OCI-LY3 (cell line): ENCODE measurements at regions not wholly inside any gene's neighbourhood (a gene's known extent, or its start where the extent isn't known, plus 50 kb on each side); places are given as distances from the start of the nearest gene placed in this dataset.

Source experiments
- H2AFZ ChIP-seq: fragments of 200-600, 300-600 bp; shearing (Covaris generic); 2 replicates; pipeline ENCODE4 v1.6.0; 2014; ENCODE audit warnings: antibody characterized with exemption, low read depth, low read length
- H3K27ac ChIP-seq: fragments of 200-600, 300-600 bp; sonication (generic); 2 replicates; pipeline ENCODE4 v1.5.1; 2014; ENCODE audit warnings: mild to moderate bottlenecking, low read length, moderate library complexity, mixed read lengths
- H3K27me3 ChIP-seq: fragments of 200-600, 300-600 bp; sonication (generic); 2 replicates; pipeline ENCODE4 v1.6.1; 2014; ENCODE audit warnings: low read depth, low read length, mixed read lengths
- H3K36me3 ChIP-seq: fragments of 200-600, 300-600 bp; sonication (generic); replicated peaks from 2 replicates; pipeline ENCODE3; 2014; ENCODE audit warnings: low read depth, low read length, mixed read lengths
- H3K4me1 ChIP-seq: fragments of 300-600, 200-600 bp; sonication (generic); 2 replicates; pipeline ENCODE4 v1.6.1; 2014; ENCODE audit warnings: low read length, mixed read lengths
- H3K4me2 ChIP-seq: fragments of 200-600, 300-600 bp; sonication (generic); 2 replicates; pipeline ENCODE4 v1.6.1; 2014; ENCODE audit warnings: low read length, mixed read lengths
- H3K4me3 ChIP-seq: fragments of 300-600, 200-600 bp; sonication (generic); 2 replicates; pipeline ENCODE4 v1.5.1; 2014; ENCODE audit warnings: antibody characterized with exemption, mild to moderate bottlenecking, low read length, moderate library complexity
- H3K79me2 ChIP-seq: fragments of 300-600, 200-600 bp; shearing (Covaris generic); 2 replicates; pipeline ENCODE4 v1.6.1; 2014; ENCODE audit warnings: mild to moderate bottlenecking, low read length, mixed read lengths
- H3K9ac ChIP-seq: fragments of 300-600, 200-600 bp; shearing (Covaris generic); 2 replicates; pipeline ENCODE4 v1.6.0; 2014; ENCODE audit warnings: mild to moderate bottlenecking, low read length, moderate library complexity
- H3K9me3 ChIP-seq: fragments of 200-600, 300-600 bp; shearing (Covaris generic); 2 replicates; pipeline ENCODE4 v1.6.1; 2014; ENCODE audit warnings: low read length, mixed read lengths; ENCODE audit not compliant: insufficient read depth
- H4K20me1 ChIP-seq: fragments of 200-600, 300-600 bp; sonication (generic); 2 replicates; pipeline ENCODE4 v1.6.1; 2016; ENCODE audit warnings: low read length, mixed read lengths; ENCODE audit not compliant: insufficient read depth
- EZH2phosphoT487 ChIP-seq: fragments of 200-600 bp; shearing (Covaris generic); IDR thresholded peaks from 2 replicates; pipeline ENCODE4 v1.6.1; 2018; ENCODE audit warnings: antibody characterized with exemption, mixed run types, low read depth
- TF ChIP-seq, protein P1 (sequence below): fragments of 200-600, 300-600 bp; sonication (generic); IDR thresholded peaks from 2 replicates; pipeline ENCODE4 v1.5.1; 2014; ENCODE audit warnings: antibody characterized with exemption, low read length, low read depth

- H3K9ac ChIP-seq: no peak overlapping the region
- no peaks in the 10 kb centered on the region for H3K36me3 ChIP-seq
- no peaks in the 10 kb centered on the region for H3K27me3 ChIP-seq
- no peak for TF ChIP-seq EZH2phosphoT487
- TF ChIP-seq, protein P1, sequence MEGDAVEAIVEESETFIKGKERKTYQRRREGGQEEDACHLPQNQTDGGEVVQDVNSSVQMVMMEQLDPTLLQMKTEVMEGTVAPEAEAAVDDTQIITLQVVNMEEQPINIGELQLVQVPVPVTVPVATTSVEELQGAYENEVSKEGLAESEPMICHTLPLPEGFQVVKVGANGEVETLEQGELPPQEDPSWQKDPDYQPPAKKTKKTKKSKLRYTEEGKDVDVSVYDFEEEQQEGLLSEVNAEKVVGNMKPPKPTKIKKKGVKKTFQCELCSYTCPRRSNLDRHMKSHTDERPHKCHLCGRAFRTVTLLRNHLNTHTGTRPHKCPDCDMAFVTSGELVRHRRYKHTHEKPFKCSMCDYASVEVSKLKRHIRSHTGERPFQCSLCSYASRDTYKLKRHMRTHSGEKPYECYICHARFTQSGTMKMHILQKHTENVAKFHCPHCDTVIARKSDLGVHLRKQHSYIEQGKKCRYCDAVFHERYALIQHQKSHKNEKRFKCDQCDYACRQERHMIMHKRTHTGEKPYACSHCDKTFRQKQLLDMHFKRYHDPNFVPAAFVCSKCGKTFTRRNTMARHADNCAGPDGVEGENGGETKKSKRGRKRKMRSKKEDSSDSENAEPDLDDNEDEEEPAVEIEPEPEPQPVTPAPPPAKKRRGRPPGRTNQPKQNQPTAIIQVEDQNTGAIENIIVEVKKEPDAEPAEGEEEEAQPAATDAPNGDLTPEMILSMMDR: no peak
- no peaks in the 10 kb centered on the region for H3K79me2 ChIP-seq
- no peak overlapping the region for H3K4me2 ChIP-seq
- no peak overlapping the region for H3K4me3 ChIP-seq
- no peaks in the 10 kb centered on the region for H4K20me1 ChIP-seq
- no peak overlapping the region for H3K27ac ChIP-seq
- no peak overlapping the region for H2AFZ ChIP-seq
- no peaks in the 10 kb centered on the region for H3K9me3 ChIP-seq
- no peaks in the 10 kb centered on the region for H3K4me1 ChIP-seq
Observed at GRCh38 chr21:38944402-38944801, 138.7 kb downstream of the ETS2 start.

DNA sequence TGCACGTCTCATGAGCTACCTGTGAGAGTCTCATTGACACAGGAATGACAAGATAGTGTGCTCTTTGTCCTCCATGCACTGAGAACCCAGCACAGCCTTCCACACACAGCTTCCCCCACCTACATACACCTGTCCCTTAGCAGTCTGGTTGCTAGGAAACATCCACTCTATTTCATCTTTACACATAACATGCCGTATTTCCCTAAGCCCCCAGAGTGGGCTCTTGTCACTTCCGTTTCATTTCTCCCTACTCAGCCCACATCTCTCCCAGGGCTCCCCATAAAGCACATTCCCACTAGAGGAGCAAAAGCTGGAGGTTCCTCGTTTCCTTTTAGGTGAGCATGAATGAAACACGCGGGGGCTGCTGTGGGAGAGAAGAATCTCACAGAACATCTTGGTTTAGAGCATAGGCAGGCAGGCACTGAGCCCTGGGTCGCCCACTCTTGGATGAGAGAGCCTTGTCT lies 137.1 kb downstream of the ETS2 start:
- Histone ChIP-seq H3K9me3 (no peaks in the 10 kb centered on the region), H3K4me1 (no peaks in the 10 kb centered on the region), H3K36me3 (no peaks in the 10 kb centered on the region), H3K79me2 (no peaks in the 10 kb centered on the region), H3K27me3 (no peaks in the 10 kb centered on the region), H2AFZ (no peak overlapping the region), H3K27ac (no peak overlapping the region), H3K9ac (no peak overlapping the region), H4K20me1 (no peaks in the 10 kb centered on the region), H3K4me3 (no peak overlapping the region), H3K4me2 (no peak overlapping the region)
- TF ChIP-seq, protein P1: no peak
- TF ChIP-seq EZH2phosphoT487: no peak

- Histone ChIP-seq H3K27me3 (no peaks in the 10 kb centered on the region), H3K4me2 (no peak overlapping the region), H2AFZ (no peak overlapping the region), H3K36me3 (no peaks in the 10 kb centered on the region), H3K4me1 (no peaks in the 10 kb centered on the region), H3K79me2 (no peaks in the 10 kb centered on the region), H4K20me1 (no peaks in the 10 kb centered on the region), H3K27ac (no peak overlapping the region), H3K4me3 (no peak overlapping the region), H3K9ac (no peak overlapping the region), H3K9me3 (no peaks in the 10 kb centered on the region)
- no peak for TF ChIP-seq EZH2phosphoT487
- TF ChIP-seq, protein P1: no peak
Observed at GRCh38 chr21:38938769-38939168, 133.0 kb downstream of the ETS2 start.

GRCh38 chr21:38938343-38938742 lies 132.6 kb downstream of the ETS2 start:
- no peak overlapping the region for H3K27ac ChIP-seq
- no peaks in the 10 kb centered on the region for H3K79me2 ChIP-seq
- no peak overlapping the region for H3K9ac ChIP-seq
- H3K9me3 ChIP-seq: no peaks in the 10 kb centered on the region
- H3K27me3 ChIP-seq: no peaks in the 10 kb centered on the region
- no peaks in the 10 kb centered on the region for H3K36me3 ChIP-seq
- no peak overlapping the region for H3K4me2 ChIP-seq
- no peaks in the 10 kb centered on the region for H4K20me1 ChIP-seq
- H3K4me1 ChIP-seq: no peaks in the 10 kb centered on the region
- H3K4me3 ChIP-seq: no peak overlapping the region
- TF ChIP-seq, protein P1: no peak
- TF ChIP-seq EZH2phosphoT487: no peak
- no peak overlapping the region for H2AFZ ChIP-seq
